Ishikawa (cell line): ENCODE measurements at regions not wholly inside any gene's neighbourhood (a gene's known extent, or its start where the extent isn't known, plus 50 kb on each side); places are given as distances from the start of the nearest gene placed in this dataset.

Experiments
- CEBPB ChIP-seq: IDR thresholded peaks from 2 replicates; pipeline ENCODE4 v1.6.1; 2012
- CREB1 ChIP-seq: IDR thresholded peaks from 2 replicates; pipeline ENCODE4 v1.6.1; 2012; ENCODE audit warnings: low read depth
- EGR1 ChIP-seq: IDR thresholded peaks from 2 replicates; pipeline ENCODE4 v1.6.1; 2012
- EP300 ChIP-seq: IDR thresholded peaks from 2 replicates; pipeline ENCODE4 v1.6.1; 2012; ENCODE audit warnings: borderline replicate concordance
- MAX ChIP-seq: IDR thresholded peaks from 2 replicates; pipeline ENCODE4 v1.6.1; 2012
- RAD21 ChIP-seq: IDR thresholded peaks from 2 replicates; pipeline ENCODE4 v1.6.1; 2012; ENCODE audit warnings: low read depth
- REST ChIP-seq: IDR thresholded peaks from 2 replicates; pipeline ENCODE4 v1.6.1; 2012; ENCODE audit warnings: low read depth, mild to moderate bottlenecking
- TAF1 ChIP-seq: IDR thresholded peaks from 2 replicates; pipeline ENCODE4 v1.6.1; 2012; ENCODE audit warnings: low read depth, mild to moderate bottlenecking
- YY1 ChIP-seq: IDR thresholded peaks from 2 replicates; pipeline ENCODE4 v1.6.1; 2012; ENCODE audit warnings: low read depth
- ZBTB7A ChIP-seq: IDR thresholded peaks from 2 replicates; pipeline ENCODE4 v1.6.1; 2012; ENCODE audit warnings: low read depth

DNA sequence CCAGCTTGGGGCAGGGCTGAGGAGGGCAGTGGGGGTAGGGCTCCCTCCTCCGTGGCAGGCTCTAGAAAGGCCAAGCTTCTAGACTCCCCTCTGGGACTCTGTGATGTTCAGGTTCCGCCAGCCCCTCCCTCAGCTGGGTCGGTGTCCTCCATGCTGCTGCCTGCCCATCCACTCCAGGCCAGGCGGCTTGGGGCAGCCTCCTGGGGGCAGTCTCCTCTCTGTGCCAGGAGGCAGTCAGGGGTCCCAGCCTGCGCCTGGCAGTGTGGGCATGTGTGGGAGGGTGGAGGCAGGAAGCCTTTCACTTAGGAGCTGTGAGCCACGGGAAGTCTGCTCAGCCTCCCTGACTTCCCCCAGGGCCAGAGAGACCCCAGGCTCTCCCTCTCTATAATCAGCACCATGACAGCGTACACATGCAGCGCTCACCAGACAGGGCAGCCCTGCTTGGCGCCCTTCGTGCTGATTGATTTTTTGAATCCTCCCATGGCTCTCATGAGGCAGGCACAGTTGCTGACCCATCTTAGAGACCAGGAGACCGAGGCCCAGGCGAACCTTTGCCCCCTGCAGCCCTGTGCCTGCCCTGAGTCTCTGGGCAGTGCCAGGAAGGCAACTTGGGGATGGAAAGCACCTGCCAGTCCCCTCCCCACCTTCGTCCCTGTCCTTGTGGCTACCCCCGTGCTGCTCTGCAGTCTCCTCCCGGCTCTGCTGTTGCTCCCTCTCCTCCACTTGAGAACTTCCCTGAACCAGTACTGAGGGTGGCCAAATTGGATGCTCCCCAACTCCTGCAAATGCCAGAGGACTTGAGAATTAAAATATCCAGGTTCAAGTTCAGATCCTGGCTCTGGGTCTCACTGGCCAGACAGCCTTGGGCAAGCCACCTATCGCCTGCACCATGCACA lies 234.7 kb upstream of the GSE1 start:
- TF ChIP-seq RAD21 (no peak), CEBPB (no peak), REST (no peak), EGR1 (no peak), YY1 (no peak), EP300 (no peak), TAF1 (no peak), ZBTB7A (no peak), MAX (no peak), CREB1 (no peak)
